HG03571 (cell line): ENCODE measurements at regions not wholly inside any gene's neighbourhood (a gene's known extent, or its start where the extent isn't known, plus 50 kb on each side); places are given as distances from the start of the nearest gene placed in this dataset.
"Not testable (repeated sequence)": the region's sequence is repeated elsewhere in the genome, so short reads cannot be mapped to it uniquely, and the experiment has no call there.

Experiments used
- ATAC-seq: cut with Tn5 transposase; IDR thresholded peaks from one replicate; pipeline ENCODE4 v1.9.1; 2021; ENCODE audit not compliant: unreplicated experiment

GRCh38 chr18:34350778-34351177, 126.1 kb upstream of the NOL4 start:
- no peak for ATAC-seq

GRCh38 chr18:34352385-34353163, 127.9 kb upstream of the NOL4 start:
- no peak for ATAC-seq

- no peak for ATAC-seq
Measured at GRCh38 chr18:34354351-34354750, 129.6 kb upstream of the NOL4 start.

GRCh38 chr18:34357944-34358580, 133.3 kb upstream of the NOL4 start:
- ATAC-seq: no peak

- no peak for ATAC-seq
Measured at GRCh38 chr18:34358923-34359322, 134.2 kb upstream of the NOL4 start.

GRCh38 chr18:34364699-34365098, 140.0 kb upstream of the NOL4 start:
- ATAC-seq: no peak

- ATAC-seq: no peak
Measured at GRCh38 chr18:34370704-34371395, 146.1 kb upstream of the NOL4 start.

GRCh38 chr18:34380326-34380725, 155.6 kb upstream of the NOL4 start:
- no peak for ATAC-seq

- ATAC-seq: no peak
Measured at GRCh38 chr18:34385311-34385710, 160.6 kb upstream of the NOL4 start.

- no peak for ATAC-seq
Measured at GRCh38 chr18:34386803-34387202, 162.1 kb upstream of the NOL4 start.

GRCh38 chr18:34397286-34397896, 172.7 kb upstream of the NOL4 start:
- ATAC-seq: no peak

GRCh38 chr18:34399892-34400291, 175.2 kb upstream of the NOL4 start:
- ATAC-seq: no peak

- no peak for ATAC-seq
Measured at GRCh38 chr18:34400834-34401233, 176.1 kb upstream of the NOL4 start.

GRCh38 chr18:34401775-34402174, 177.1 kb upstream of the NOL4 start:
- ATAC-seq: no peak

- ATAC-seq: not testable (repeated sequence)
Measured at GRCh38 chr18:34407471-34407870, 182.8 kb upstream of the NOL4 start.

- no peak for ATAC-seq
Measured at GRCh38 chr18:34411952-34412351, 187.2 kb upstream of the NOL4 start.

GRCh38 chr18:34431042-34431441, 206.3 kb upstream of the NOL4 start:
- no peak for ATAC-seq

- no peak for ATAC-seq
Measured at GRCh38 chr18:34444622-34445021, 219.9 kb upstream of the NOL4 start.

- no peak for ATAC-seq
Measured at GRCh38 chr18:34448662-34449061, 223.9 kb upstream of the NOL4 start.

GRCh38 chr18:34457761-34458160, 233.0 kb upstream of the NOL4 start:
- ATAC-seq: no peak

GRCh38 chr18:34458410-34458977, 233.8 kb upstream of the NOL4 start:
- no peak for ATAC-seq
